MM.1S (cell line): ENCODE measurements at regions not wholly inside any gene's neighbourhood (a gene's known extent, or its start where the extent isn't known, plus 50 kb on each side); places are given as distances from the start of the nearest gene placed in this dataset.

ENCODE experiments used
- CTCF ChIP-seq: fragments of 300-600 bp; sonication (generic); IDR thresholded peaks from 2 replicates; pipeline ENCODE4 v1.5.1; 2016; ENCODE audit warnings: antibody characterized with exemption, low read length, mixed read lengths
- EZH2 ChIP-seq: fragments of 300-600 bp; sonication (generic); optimal IDR thresholded peaks from 2 replicates; pipeline ENCODE3; 2017; ENCODE audit warnings: low read depth, mild to moderate bottlenecking, antibody characterized with exemption, low read length, mixed read lengths
- EZH2phosphoT487 ChIP-seq: fragments of 300-600 bp; sonication (generic); IDR thresholded peaks from 2 replicates; pipeline ENCODE4 v1.6.1; 2018; ENCODE audit warnings: antibody characterized with exemption, low read length

DNA sequence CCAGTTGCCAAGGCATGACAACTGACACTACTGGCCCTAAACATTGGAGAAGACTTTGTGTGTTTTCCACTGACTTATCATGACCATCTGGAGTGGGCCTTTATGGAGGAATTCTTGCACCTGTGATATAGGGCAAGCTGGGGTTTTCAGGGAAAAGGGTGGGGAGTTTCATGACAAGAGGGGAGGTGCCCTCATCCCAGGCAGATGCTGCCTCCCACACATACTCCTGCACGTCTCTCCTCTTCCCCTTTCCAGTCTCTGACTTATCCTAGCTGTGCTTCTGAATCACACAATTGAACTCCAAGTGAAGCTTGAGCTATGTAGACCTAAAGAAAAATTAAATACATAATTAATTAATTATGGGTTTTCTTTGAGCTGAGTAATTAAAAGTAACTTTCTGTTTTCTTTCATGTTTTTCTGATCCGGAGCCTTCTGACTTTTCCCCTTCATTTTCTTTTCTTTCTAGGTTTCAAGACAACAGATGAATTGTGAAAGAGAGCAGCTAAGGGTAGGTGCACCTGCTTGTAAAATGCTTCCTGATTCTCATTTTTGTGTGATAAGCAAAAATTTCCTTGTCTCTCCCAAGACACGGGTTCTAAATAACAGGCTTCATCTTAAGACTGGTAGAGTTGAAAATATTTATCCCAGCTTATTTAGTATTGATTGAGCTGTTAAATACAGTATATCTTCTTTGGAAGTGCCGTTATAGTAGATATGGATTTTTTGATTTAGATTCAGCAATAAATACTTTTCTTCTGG is 280.9 kb upstream of the RBFOX1 start:
- TF ChIP-seq CTCF (no peak), EZH2phosphoT487 (no peak), EZH2 (no peak)
